HFF-Myc (cell line): ENCODE measurements at regions not wholly inside any gene's neighbourhood (a gene's known extent, or its start where the extent isn't known, plus 50 kb on each side); places are given as distances from the start of the nearest gene placed in this dataset.

Source experiments
- DNase-seq: peaks from one replicate; pipeline ENCODE4 v3.0.0-alpha.2; 2011; ENCODE audit warnings: low read depth; ENCODE audit errors: extremely low read depth
- H3K4me3 ChIP-seq: replicated peaks from 2 replicates; pipeline ENCODE4 v1.5.1; 2011; ENCODE audit warnings: low read depth, mild to moderate bottlenecking, control low read depth, low read length
- TF ChIP-seq, protein P1 (sequence below): IDR thresholded peaks from 2 replicates; pipeline ENCODE4 v1.5.1; 2012; ENCODE audit warnings: mild to moderate bottlenecking, low read depth, low read length, control low read depth; ENCODE audit errors: missing control alignments

DNA sequence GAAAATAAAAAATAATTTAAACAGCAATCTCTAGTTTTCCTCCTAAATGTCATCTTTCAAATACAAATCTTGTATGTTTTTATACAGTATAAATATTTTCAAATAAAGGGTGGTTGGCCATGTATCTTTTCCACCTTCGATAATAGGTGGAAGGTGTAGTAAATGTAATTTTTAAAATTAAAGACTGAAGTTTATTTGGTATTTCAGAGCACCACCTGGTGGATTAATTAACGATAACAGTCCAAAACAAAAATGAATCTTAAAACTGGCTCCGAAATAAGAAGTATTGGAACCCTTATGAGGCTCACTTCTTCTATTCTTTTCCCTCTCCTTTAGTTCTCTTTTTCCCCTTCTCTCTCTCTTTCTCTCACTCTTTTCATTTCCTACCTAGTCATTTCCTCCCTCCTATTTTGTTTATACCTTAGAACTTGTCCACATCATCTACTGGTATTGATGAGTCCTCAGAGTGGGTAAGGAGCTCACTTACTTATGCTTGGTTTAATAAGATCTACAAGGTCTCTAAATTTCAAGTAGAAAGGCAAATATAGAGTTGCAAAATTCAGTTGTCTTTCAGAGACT, 82.9 kb upstream of the EXOC1L start:
- DNase-seq, result no peak
- TF ChIP-seq, protein P1, sequence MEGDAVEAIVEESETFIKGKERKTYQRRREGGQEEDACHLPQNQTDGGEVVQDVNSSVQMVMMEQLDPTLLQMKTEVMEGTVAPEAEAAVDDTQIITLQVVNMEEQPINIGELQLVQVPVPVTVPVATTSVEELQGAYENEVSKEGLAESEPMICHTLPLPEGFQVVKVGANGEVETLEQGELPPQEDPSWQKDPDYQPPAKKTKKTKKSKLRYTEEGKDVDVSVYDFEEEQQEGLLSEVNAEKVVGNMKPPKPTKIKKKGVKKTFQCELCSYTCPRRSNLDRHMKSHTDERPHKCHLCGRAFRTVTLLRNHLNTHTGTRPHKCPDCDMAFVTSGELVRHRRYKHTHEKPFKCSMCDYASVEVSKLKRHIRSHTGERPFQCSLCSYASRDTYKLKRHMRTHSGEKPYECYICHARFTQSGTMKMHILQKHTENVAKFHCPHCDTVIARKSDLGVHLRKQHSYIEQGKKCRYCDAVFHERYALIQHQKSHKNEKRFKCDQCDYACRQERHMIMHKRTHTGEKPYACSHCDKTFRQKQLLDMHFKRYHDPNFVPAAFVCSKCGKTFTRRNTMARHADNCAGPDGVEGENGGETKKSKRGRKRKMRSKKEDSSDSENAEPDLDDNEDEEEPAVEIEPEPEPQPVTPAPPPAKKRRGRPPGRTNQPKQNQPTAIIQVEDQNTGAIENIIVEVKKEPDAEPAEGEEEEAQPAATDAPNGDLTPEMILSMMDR, result no peak
- no peak overlapping the region for H3K4me3 ChIP-seq

DNA sequence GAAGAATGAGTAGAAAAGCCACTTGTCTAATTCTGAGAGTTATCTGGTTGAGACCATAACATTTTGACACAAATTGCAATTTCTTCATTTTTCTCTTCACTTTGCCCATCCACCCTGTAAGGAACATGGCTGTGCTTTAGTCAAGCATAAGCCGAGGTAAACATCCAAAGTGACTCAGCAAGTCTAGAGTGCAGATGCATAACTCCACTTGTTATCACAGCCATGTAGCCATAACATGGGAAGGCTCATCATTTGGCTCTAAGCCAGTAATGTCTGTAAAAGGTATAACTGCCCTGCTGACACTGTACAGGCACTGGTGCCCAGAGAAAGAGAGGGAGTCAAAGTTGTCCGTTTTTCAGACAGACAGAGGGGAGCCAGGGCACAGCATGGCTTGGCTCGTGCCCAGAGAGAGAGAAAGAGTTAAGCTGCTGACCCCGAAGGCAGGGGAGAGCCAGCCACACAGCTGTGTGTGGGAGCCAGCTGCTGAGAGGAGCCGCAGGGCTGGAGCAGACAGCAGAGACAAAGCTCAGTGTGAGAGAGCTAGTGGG, 76.9 kb upstream of the EXOC1L start:
- TF ChIP-seq, protein P1, result no peak
- no peak for DNase-seq

DNA sequence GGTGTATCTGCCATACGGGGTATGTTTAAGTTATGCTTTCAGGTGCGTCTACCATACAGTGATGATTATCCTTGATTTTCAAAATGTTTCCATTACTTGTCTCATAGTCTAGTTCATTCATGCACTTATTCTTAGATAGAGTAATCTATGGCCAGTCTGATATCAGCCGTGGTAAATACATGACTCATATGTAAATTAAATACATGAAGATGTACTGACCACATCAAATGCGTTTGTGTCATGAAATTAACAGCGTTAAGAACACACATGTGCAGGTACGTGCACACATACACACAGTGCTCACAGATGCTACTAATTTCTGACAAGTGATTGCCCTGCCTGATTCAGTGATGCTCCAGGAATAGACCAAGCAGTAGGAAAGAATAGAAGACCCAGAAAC, 75.2 kb upstream of the EXOC1L start:
- no peak overlapping the region for H3K4me3 ChIP-seq
- TF ChIP-seq, protein P1, result no peak
- DNase-seq, result no peak

More for the DNA sequence above, 76.9 kb upstream of the EXOC1L start:
- no peak overlapping the region for H3K4me3 ChIP-seq

DNA sequence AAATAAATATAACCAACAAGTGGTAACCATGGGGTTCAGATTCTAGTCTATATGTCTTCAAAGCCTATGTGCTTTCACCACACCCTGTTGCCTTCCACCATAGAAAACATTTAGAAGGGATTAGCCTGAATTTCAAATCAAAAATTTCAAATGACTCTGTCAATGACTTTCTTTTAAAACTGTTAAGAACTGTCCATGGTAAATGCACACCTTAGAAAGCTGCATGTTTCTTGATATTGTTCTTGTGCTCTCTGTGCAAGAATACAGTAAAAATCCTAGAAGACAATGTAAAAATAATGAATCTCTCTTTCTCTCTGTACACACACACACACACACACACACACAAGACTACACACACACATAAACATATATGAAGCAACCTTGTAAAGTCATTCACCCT, 74.6 kb upstream of the EXOC1L start:
- no peak overlapping the region for H3K4me3 ChIP-seq
- TF ChIP-seq, protein P1, result no peak
- no peak for DNase-seq

DNA sequence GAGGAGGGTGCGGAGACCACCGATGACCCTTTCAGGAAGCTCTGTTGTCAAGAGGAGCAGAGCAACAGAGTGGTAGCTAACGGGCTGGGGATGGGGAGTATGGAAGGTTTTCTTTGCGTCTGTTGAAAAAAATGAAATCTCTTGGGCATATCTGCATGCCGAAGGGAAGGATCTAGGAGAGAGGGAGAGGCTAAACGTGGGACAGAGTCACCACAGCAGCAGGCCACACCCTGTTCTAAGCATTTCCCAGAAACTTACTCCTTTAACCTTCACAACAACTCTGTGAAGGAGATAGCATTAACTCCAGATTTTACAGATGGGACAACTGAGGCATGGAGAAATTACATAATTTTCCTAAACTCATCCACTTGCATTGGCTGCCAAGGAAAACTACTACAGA, 71.8 kb upstream of the EXOC1L start:
- DNase-seq, result no peak
- H3K4me3 ChIP-seq, result no peak overlapping the region
- TF ChIP-seq, protein P1, result no peak

DNA sequence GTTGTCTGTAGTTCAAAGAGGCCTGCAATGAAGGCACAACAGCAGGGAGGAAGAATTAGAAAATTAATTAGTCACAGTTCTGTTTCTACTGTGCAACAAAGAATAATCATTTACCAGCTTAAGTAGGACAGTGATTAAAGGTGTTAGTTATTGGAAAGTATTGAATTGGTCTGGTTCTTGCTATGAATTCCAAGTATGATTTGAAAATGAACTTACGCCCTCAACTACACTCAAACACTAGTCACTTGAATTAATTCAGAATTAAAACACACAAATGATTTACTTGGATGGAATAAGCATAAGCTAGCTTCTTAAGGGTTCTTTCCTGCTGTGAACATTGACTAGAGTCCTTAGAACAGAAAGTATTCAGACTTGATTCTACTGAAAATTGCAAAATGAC, 69.9 kb upstream of the EXOC1L start:
- no peak overlapping the region for H3K4me3 ChIP-seq
- DNase-seq, result no peak
- TF ChIP-seq, protein P1, result no peak

DNA sequence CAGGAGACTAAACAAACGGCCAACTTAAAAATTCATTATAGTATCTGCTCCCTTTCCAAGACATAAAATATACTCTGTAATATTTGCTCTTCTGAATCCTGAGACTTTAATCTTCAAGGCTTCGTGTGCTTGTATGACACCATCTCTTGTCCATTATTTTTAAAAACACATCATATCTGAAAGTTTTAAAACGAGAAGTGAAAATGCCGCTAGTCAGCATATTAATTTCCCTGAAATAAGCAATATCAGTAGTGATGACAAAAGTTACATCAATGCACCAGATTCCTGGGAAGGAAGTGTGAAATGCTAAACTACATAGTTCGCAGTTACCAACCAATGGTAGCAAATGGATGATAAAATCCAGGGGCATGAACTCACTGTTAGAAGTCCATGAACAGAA, 66.8 kb upstream of the EXOC1L start:
- no peak for DNase-seq
- H3K4me3 ChIP-seq, result no peak overlapping the region
- TF ChIP-seq, protein P1, result no peak
